ENCODE measurements at regions not wholly inside any gene's neighbourhood (a gene's known extent, or its start where the extent isn't known, plus 50 kb on each side); places are given as distances from the start of the nearest gene placed in this dataset.
"Not testable (repeated sequence)": the region's sequence is repeated elsewhere in the genome, so short reads cannot be mapped to it uniquely, and the experiment has no call there.

GRCh38 chr6:112562301-112563231, 215.4 kb downstream of the RFPL4B start:
- in situ Hi-C loops (cut with MboI; ENCODE audit: low pct_unique_long_range_greater_than_20kb, low sequenced_read_pairs) = no loop called here
- DNase-seq = no peak

GRCh38 chr6:112563368-112563767, 216.2 kb downstream of the RFPL4B start:
- no peak for DNase-seq
- in situ Hi-C loops (cut with MboI; ENCODE audit: low pct_unique_long_range_greater_than_20kb, low sequenced_read_pairs) = no loop called here

GRCh38 chr6:112568066-112568465, 220.9 kb downstream of the RFPL4B start:
- in situ Hi-C loops (cut with MboI; ENCODE audit: low pct_unique_long_range_greater_than_20kb, low sequenced_read_pairs) = no loop called here
- DNase-seq = no peak

GRCh38 chr6:112571488-112572270, 224.5 kb downstream of the RFPL4B start:
- no peak for DNase-seq

GRCh38 chr6:112574190-112574589, 227.1 kb downstream of the RFPL4B start:
- in situ Hi-C loops (cut with MboI; ENCODE audit: low pct_unique_long_range_greater_than_20kb, low sequenced_read_pairs) = no loop called here
- DNase-seq = no peak

More at GRCh38 chr6:112571488-112572270, 224.5 kb downstream of the RFPL4B start:
- in situ Hi-C loops (cut with MboI; ENCODE audit: low pct_unique_long_range_greater_than_20kb, low sequenced_read_pairs) = no loop called here

- no peak for DNase-seq
These were observed 228.2 kb downstream of the RFPL4B start for GRCh38 chr6:112575309-112575834.

GRCh38 chr6:112576423-112576822, 229.3 kb downstream of the RFPL4B start:
- no peak for DNase-seq
- in situ Hi-C loops (cut with MboI; ENCODE audit: low pct_unique_long_range_greater_than_20kb, low sequenced_read_pairs) = no loop called here

More at GRCh38 chr6:112575309-112575834, 228.2 kb downstream of the RFPL4B start:
- in situ Hi-C loops (cut with MboI; ENCODE audit: low pct_unique_long_range_greater_than_20kb, low sequenced_read_pairs) = no loop called here

GRCh38 chr6:112579601-112580000, 232.5 kb downstream of the RFPL4B start:
- DNase-seq = no peak
- in situ Hi-C loops (cut with MboI; ENCODE audit: low pct_unique_long_range_greater_than_20kb, low sequenced_read_pairs) = no loop called here

- in situ Hi-C loops (cut with MboI; ENCODE audit: low pct_unique_long_range_greater_than_20kb, low sequenced_read_pairs) = no loop called here
- no peak for DNase-seq
These were observed 233.9 kb downstream of the RFPL4B start for GRCh38 chr6:112581015-112581414.

GRCh38 chr6:112590326-112590725, 243.2 kb downstream of the RFPL4B start:
- in situ Hi-C loops (cut with MboI; ENCODE audit: low pct_unique_long_range_greater_than_20kb, low sequenced_read_pairs) = no loop called here
- DNase-seq = no peak

GRCh38 chr6:112591329-112591728, 244.2 kb downstream of the RFPL4B start:
- no peak for DNase-seq
- in situ Hi-C loops (cut with MboI; ENCODE audit: low pct_unique_long_range_greater_than_20kb, low sequenced_read_pairs) = no loop called here

GRCh38 chr6:112592159-112592558, 245.0 kb downstream of the RFPL4B start:
- no peak for DNase-seq
- in situ Hi-C loops (cut with MboI; ENCODE audit: low pct_unique_long_range_greater_than_20kb, low sequenced_read_pairs) = no loop called here

- in situ Hi-C loops (cut with MboI; ENCODE audit: low pct_unique_long_range_greater_than_20kb, low sequenced_read_pairs) = no loop called here
- DNase-seq = no peak
These were observed 247.9 kb downstream of the RFPL4B start for GRCh38 chr6:112594886-112595594.

GRCh38 chr6:112595841-112596240, 248.7 kb downstream of the RFPL4B start:
- in situ Hi-C loops (cut with MboI; ENCODE audit: low pct_unique_long_range_greater_than_20kb, low sequenced_read_pairs) = no loop called here
- DNase-seq = no peak

GRCh38 chr6:112597176-112597575, 250.0 kb downstream of the RFPL4B start:
- DNase-seq = no peak
- in situ Hi-C loops (cut with MboI; ENCODE audit: low pct_unique_long_range_greater_than_20kb, low sequenced_read_pairs) = no loop called here

- in situ Hi-C loops (cut with MboI; ENCODE audit: low pct_unique_long_range_greater_than_20kb, low sequenced_read_pairs) = no loop called here
- no peak for DNase-seq
These were observed 253.0 kb downstream of the RFPL4B start for GRCh38 chr6:112600168-112600567.

GRCh38 chr6:112603726-112604125, 256.6 kb downstream of the RFPL4B start:
- in situ Hi-C loops (cut with MboI; ENCODE audit: low pct_unique_long_range_greater_than_20kb, low sequenced_read_pairs) = no loop called here
- no peak for DNase-seq

GRCh38 chr6:112606656-112607435, 259.7 kb downstream of the RFPL4B start:
- no peak for DNase-seq
- in situ Hi-C loops (cut with MboI; ENCODE audit: low pct_unique_long_range_greater_than_20kb, low sequenced_read_pairs) = no loop called here

- in situ Hi-C loops (cut with MboI; ENCODE audit: low pct_unique_long_range_greater_than_20kb, low sequenced_read_pairs); DNase-seq: not testable (repeated sequence)
These were observed 261.8 kb downstream of the RFPL4B start for GRCh38 chr6:112608925-112609324.

All from KBM-7 (cell line).